ENCODE measurements at regions not wholly inside any gene's neighbourhood (a gene's known extent, or its start where the extent isn't known, plus 50 kb on each side); places are given as distances from the start of the nearest gene placed in this dataset.

- intact Hi-C loops (cut with micrococcal nuclease) = no loop called here
- Histone ChIP-seq H3K4me1 (ENCODE audit: control insufficient read depth in 1 of 2, insufficient read depth in 2 of 2, low read length in 2 of 2) (no peaks in the 10 kb centered on the region), H3K9ac (ENCODE audit: low read length) (no peak overlapping the region), H3K9me3 (ENCODE audit: control insufficient read depth in 1 of 2, insufficient read depth in 1 of 2, low read depth in 1 of 2, low read length in 2 of 2) (no peaks in the 10 kb centered on the region), H4K20me1 (ENCODE audit: insufficient read depth) (no peaks in the 10 kb centered on the region), H3K4me3 (replicated peaks in 1 of 2; ENCODE audit: low read depth in 1 of 2, low read length in 2 of 2) (no peak overlapping the region), H3K79me2 (ENCODE audit: insufficient read depth, low read length) (no peaks in the 10 kb centered on the region), H3K36me3 (ENCODE audit: control insufficient read depth in 1 of 2, insufficient read depth in 2 of 2, low read length in 2 of 2) (no peaks in the 10 kb centered on the region), H3K4me2 (ENCODE audit: low read length) (no peak overlapping the region), H3K27me3 (ENCODE audit: insufficient read depth, low read length) (no peaks in the 10 kb centered on the region), H2AFZ (ENCODE audit: low read depth, low read length, poor library complexity, severe bottlenecking) (no peak overlapping the region), H3K9me2 (ENCODE audit: insufficient read depth) (no peaks in the 10 kb centered on the region), H3K27ac (ENCODE audit: low read depth, low read length) (no peak overlapping the region)
- ChIA-PET RAD21 (ENCODE audit: low non-redundant PET in 1 of 2, low total read pairs in 2 of 2, uncharacterized antibody in 2 of 2, unreplicated experiment in 2 of 2) (no interaction called here), CTCF (no interaction called here), POLR2A (no interaction called here)
- no peak for ATAC-seq
- no TSS peak for BruUV-seq (replicated peaks)
- TF ChIP-seq REST (IDR thresholded peaks at IDR 0.05; ENCODE audit: low read depth) = no peak
- DNase-seq (ENCODE audit: low read depth, low spot score) = no peak
These were observed 865.4 kb downstream of the SLITRK6 start for GRCh38 chr13:84933797-84934196.

- Histone ChIP-seq H3K4me1 (ENCODE audit: control insufficient read depth in 1 of 2, insufficient read depth in 2 of 2, low read length in 2 of 2) (no peaks in the 10 kb centered on the region), H3K4me3 (replicated peaks in 1 of 2; ENCODE audit: low read depth in 1 of 2, low read length in 2 of 2) (no peak overlapping the region), H3K27ac (ENCODE audit: low read depth, low read length) (no peak overlapping the region), H3K36me3 (ENCODE audit: control insufficient read depth in 1 of 2, insufficient read depth in 2 of 2, low read length in 2 of 2) (no peaks in the 10 kb centered on the region), H3K9ac (ENCODE audit: low read length) (no peak overlapping the region), H3K4me2 (ENCODE audit: low read length) (no peak overlapping the region), H3K79me2 (ENCODE audit: insufficient read depth, low read length) (no peaks in the 10 kb centered on the region), H3K27me3 (ENCODE audit: insufficient read depth, low read length) (no peaks in the 10 kb centered on the region), H3K9me3 (ENCODE audit: control insufficient read depth in 1 of 2, insufficient read depth in 1 of 2, low read depth in 1 of 2, low read length in 2 of 2) (no peaks in the 10 kb centered on the region), H2AFZ (ENCODE audit: low read depth, low read length, poor library complexity, severe bottlenecking) (no peak overlapping the region), H4K20me1 (ENCODE audit: insufficient read depth) (no peaks in the 10 kb centered on the region), H3K9me2 (ENCODE audit: insufficient read depth) (no peaks in the 10 kb centered on the region)
- no peak for DNase-seq (ENCODE audit: low read depth, low spot score)
- no TSS peak for BruUV-seq (replicated peaks)
- no peak for ATAC-seq
- ChIA-PET CTCF (no interaction called here), RAD21 (ENCODE audit: low non-redundant PET in 1 of 2, low total read pairs in 2 of 2, uncharacterized antibody in 2 of 2, unreplicated experiment in 2 of 2) (no interaction called here), POLR2A (no interaction called here)
- intact Hi-C loops (cut with micrococcal nuclease) = no loop called here
- TF ChIP-seq RAD21 (IDR thresholded peaks at IDR 0.05; ENCODE audit: low read depth) = no peak
- TF ChIP-seq EZH2 (IDR thresholded peaks at IDR 0.05) = no peak
- TF ChIP-seq ZNF274 (IDR thresholded peaks at IDR 0.05; ENCODE audit: low read depth, low read length) = no peak
- no peak for TF ChIP-seq ZBTB33 (IDR thresholded peaks at IDR 0.05; ENCODE audit: extremely low read depth, insufficient replicate concordance, low read length)
- no peak for TF ChIP-seq ATF3 (IDR thresholded peaks at IDR 0.05)
- no peak for TF ChIP-seq JUND (IDR thresholded peaks at IDR 0.05)
- TF ChIP-seq SP1 (IDR thresholded peaks at IDR 0.05; ENCODE audit: low read depth) = no peak
These were observed 868.0 kb downstream of the SLITRK6 start for GRCh38 chr13:84931264-84931663.

All from HCT116 (cell line).